Parathyroid adenoma (tissue), 2 donors: ENCODE measurements at regions not wholly inside any gene's neighbourhood (a gene's known extent, or its start where the extent isn't known, plus 50 kb on each side); places are given as distances from the start of the nearest gene placed in this dataset.
"Not testable (repeated sequence)": the region's sequence is repeated elsewhere in the genome, so short reads cannot be mapped to it uniquely, and the experiment has no call there.

Source experiments
- H2AFZ ChIP-seq: fragments of 300-600 bp; sonication (generic); one replicate; pipeline ENCODE4 v1.7.0; 2017; ENCODE audit warnings: antibody characterized with exemption, mild to moderate bottlenecking
- H3K27ac ChIP-seq: fragments of 300-600 bp; sonication (generic); one replicate; pipeline ENCODE4 v1.7.0; 2017
- H3K27me3 ChIP-seq: fragments of 300-600 bp; sonication (generic); one replicate; pipeline ENCODE4 v1.7.0; 2017; ENCODE audit warnings: low read length; ENCODE audit not compliant: control insufficient read depth, insufficient read depth
- H3K36me3 ChIP-seq: fragments of 300-600 bp; sonication (generic); one replicate; pipeline ENCODE4 v1.7.0; 2017; ENCODE audit warnings: low read length; ENCODE audit not compliant: control insufficient read depth, insufficient read depth
- H3K4me1 ChIP-seq: fragments of 300-600 bp; sonication (generic); one replicate; pipeline ENCODE4 v1.7.0; 2017; ENCODE audit warnings: control low read depth
- H3K4me2 ChIP-seq: fragments of 300-600 bp; sonication (generic); one replicate; pipeline ENCODE4 v1.7.0; 2017; ENCODE audit warnings: low read length
- H3K4me3 ChIP-seq: fragments of 300-600 bp; sonication (generic); one replicate; pipeline ENCODE4 v1.7.0; 2017; ENCODE audit warnings: low read depth, low read length
- H3K79me2 ChIP-seq: fragments of 300-600 bp; sonication (generic); one replicate; pipeline ENCODE4 v1.7.0; 2017; ENCODE audit warnings: control low read depth
- H3K9ac ChIP-seq: fragments of 300-600 bp; sonication (generic); one replicate; pipeline ENCODE4 v1.7.0; 2017; ENCODE audit warnings: mild to moderate bottlenecking
- H3K9me3 ChIP-seq: fragments of 300-600 bp; sonication (generic); one replicate; pipeline ENCODE4 v1.7.0; 2017; ENCODE audit warnings: low read length; ENCODE audit not compliant: control insufficient read depth
- CTCF ChIP-seq: fragments of 300-600 bp; sonication (generic); IDR thresholded peaks from one replicate; pipeline ENCODE4 v1.7.0; 2017; ENCODE audit warnings: antibody characterized with exemption, mild to moderate bottlenecking
- donor health status: primary hyperparathyroidism.

- no peaks in the 10 kb centered on the region for H3K27me3 ChIP-seq
- no peak for TF ChIP-seq CTCF
- no peaks in the 10 kb centered on the region for H3K4me1 ChIP-seq
- H3K9ac ChIP-seq = no peak overlapping the region
- no peaks in the 10 kb centered on the region for H3K36me3 ChIP-seq
- H3K4me3 ChIP-seq = no peak overlapping the region
- no peaks in the 10 kb centered on the region for H3K9me3 ChIP-seq
- H3K79me2 ChIP-seq = no peaks in the 10 kb centered on the region
- H3K4me2 ChIP-seq = no peak overlapping the region
- H3K27ac ChIP-seq = no peak overlapping the region
- no peak overlapping the region for H2AFZ ChIP-seq
Measured at GRCh38 chr12:97714107-97714563, 251.5 kb downstream of the RMST start.

- Histone ChIP-seq H2AFZ (no peak overlapping the region), H3K4me1 (no peaks in the 10 kb centered on the region), H3K27me3 (no peaks in the 10 kb centered on the region), H3K27ac (no peak overlapping the region), H3K4me2 (no peak overlapping the region), H3K4me3 (no peak overlapping the region), H3K36me3 (no peaks in the 10 kb centered on the region), H3K9ac (no peak overlapping the region), H3K9me3 (no peaks in the 10 kb centered on the region), H3K79me2 (no peaks in the 10 kb centered on the region)
- TF ChIP-seq CTCF = no peak
Measured at GRCh38 chr12:97716356-97716755, 253.8 kb downstream of the RMST start.

- H3K79me2 ChIP-seq, H3K9ac ChIP-seq, H3K4me1 ChIP-seq, H3K27me3 ChIP-seq, H2AFZ ChIP-seq, H3K27ac ChIP-seq, H3K4me3 ChIP-seq, H3K9me3 ChIP-seq, H3K4me2 ChIP-seq, H3K36me3 ChIP-seq: not testable (repeated sequence)
Measured at GRCh38 chr12:97723801-97724200, 261.2 kb downstream of the RMST start.

- H3K79me2 ChIP-seq = no peaks in the 10 kb centered on the region
- H2AFZ ChIP-seq = no peak overlapping the region
- H3K9me3 ChIP-seq = no peaks in the 10 kb centered on the region
- no peak for TF ChIP-seq CTCF
- no peaks in the 10 kb centered on the region for H3K27me3 ChIP-seq
- no peaks in the 10 kb centered on the region for H3K36me3 ChIP-seq
- no peak overlapping the region for H3K27ac ChIP-seq
- no peaks in the 10 kb centered on the region for H3K4me1 ChIP-seq
- no peak overlapping the region for H3K9ac ChIP-seq
- H3K4me3 ChIP-seq = no peak overlapping the region
- H3K4me2 ChIP-seq = no peak overlapping the region
Measured at GRCh38 chr12:97745406-97746101, 282.9 kb downstream of the RMST start.

- Histone ChIP-seq H3K9ac (no peak overlapping the region), H3K9me3 (no peaks in the 10 kb centered on the region), H3K27ac (no peak overlapping the region), H3K4me2 (no peak overlapping the region), H3K79me2 (no peaks in the 10 kb centered on the region), H3K4me1 (no peaks in the 10 kb centered on the region), H3K36me3 (no peaks in the 10 kb centered on the region), H3K4me3 (no peak overlapping the region), H2AFZ (no peak overlapping the region), H3K27me3 (no peaks in the 10 kb centered on the region)
- TF ChIP-seq CTCF = no peak
Measured at GRCh38 chr12:97748298-97748697, 285.7 kb downstream of the RMST start.
